GM12878 (cell line): ENCODE measurements at regions not wholly inside any gene's neighbourhood (a gene's known extent, or its start where the extent isn't known, plus 50 kb on each side); places are given as distances from the start of the nearest gene placed in this dataset.

Experiments
- BRCA1 ChIP-seq: IDR thresholded peaks from 2 replicates; pipeline ENCODE4 v1.6.1; 2011; ENCODE audit warnings: low read depth, low read length, improper control_type of control experiment
- CBX3 ChIP-seq: fragments of 200-600 bp; sonication (generic); IDR thresholded peaks from 2 replicates; pipeline ENCODE4 v1.6.1; 2016; ENCODE audit warnings: low read depth, borderline replicate concordance
- CHD2 ChIP-seq: IDR thresholded peaks from 2 replicates; pipeline ENCODE4 v1.6.1; 2011; ENCODE audit warnings: low read depth, low read length, improper control_type of control experiment, borderline replicate concordance
- EED ChIP-seq: sonication (generic); IDR thresholded peaks from 2 replicates; pipeline ENCODE4 v1.6.1; 2016; ENCODE audit warnings: antibody characterized with exemption, low read depth
- ETV6 ChIP-seq, 2 experiments: fragments of 450-650 bp in 1 of 2; IDR thresholded peaks in 1 of 2; conservative IDR thresholded peaks in 1 of 2; 2 replicates each; pipeline ENCODE4 v1.6.1; 2014; ENCODE audit warnings: antibody characterized with exemption in 1 of 2, borderline replicate concordance in 1 of 2, low read depth in 1 of 2, mild to moderate bottlenecking in 1 of 2, moderate library complexity in 1 of 2
- IKZF2 ChIP-seq, 2 experiments: fragments of 450-650 bp; IDR thresholded peaks; 2 replicates each; pipeline ENCODE4 v1.6.1; 2017; ENCODE audit warnings: mild to moderate bottlenecking in 2 of 2, moderate library complexity in 2 of 2
- LARP7 ChIP-seq: fragments of 450-650 bp; IDR thresholded peaks from 2 replicates; pipeline ENCODE4 v1.6.1; 2017; ENCODE audit warnings: mild to moderate bottlenecking
- NFIC ChIP-seq: IDR thresholded peaks from 2 replicates; pipeline ENCODE4 v1.6.1; 2012; ENCODE audit warnings: low read depth, mild to moderate bottlenecking, inconsistent platforms, low read length, moderate library complexity
- NFXL1 ChIP-seq: fragments of 450-650 bp; IDR thresholded peaks from 2 replicates; pipeline ENCODE4 v1.6.1; 2017; ENCODE audit warnings: antibody characterized with exemption, mild to moderate bottlenecking, borderline replicate concordance
- NR2F1 ChIP-seq: fragments of 450-650 bp; conservative IDR thresholded peaks from 2 replicates; pipeline ENCODE4 v1.6.1; 2017; ENCODE audit warnings: mild to moderate bottlenecking
- RAD21 ChIP-seq: IDR thresholded peaks from 2 replicates; pipeline ENCODE4 v1.6.1; 2011; ENCODE audit warnings: mild to moderate bottlenecking, low read depth, low read length, moderate library complexity; ENCODE audit not compliant: insufficient read depth
- RAD51 ChIP-seq: fragments of 450-650 bp; IDR thresholded peaks from 2 replicates; pipeline ENCODE4 v1.6.1; 2016; ENCODE audit warnings: moderate library complexity, mild to moderate bottlenecking, inconsistent platforms
- SIN3A ChIP-seq: IDR thresholded peaks from 2 replicates; pipeline ENCODE4 v1.6.1; 2012; ENCODE audit warnings: low read depth, low read length, improper control_type of control experiment
- TF ChIP-seq, protein P1 (sequence below): fragments of 450-650 bp; IDR thresholded peaks from 2 replicates; pipeline ENCODE4 v1.6.1; 2018; ENCODE audit warnings: borderline replicate concordance, mild to moderate bottlenecking; ENCODE audit not compliant: partially characterized antibody
- TF ChIP-seq, protein P2 (sequence below): fragments of 450-650 bp; IDR thresholded peaks from 2 replicates; pipeline ENCODE4 v1.6.1; 2017; ENCODE audit warnings: antibody characterized with exemption, mild to moderate bottlenecking, moderate library complexity
- TF ChIP-seq, protein P3 (sequence below): fragments of 150-350 bp; IDR thresholded peaks from 2 replicates; pipeline ENCODE4 v1.6.1; 2016; ENCODE audit warnings: low read depth, low read length
- TF ChIP-seq, protein P4 (sequence below): IDR thresholded peaks from 2 replicates; pipeline ENCODE4 v1.6.1; 2011; ENCODE audit warnings: low read depth, mild to moderate bottlenecking, low read length, moderate library complexity, borderline replicate concordance; ENCODE audit errors: extremely low read depth
- TF ChIP-seq, protein P5 (sequence below), 3 experiments: IDR thresholded peaks in 2 of 3; conservative IDR thresholded peaks in 1 of 3; 2 replicates each; pipeline ENCODE4 v1.5.1; 2011; ENCODE audit warnings: low read depth in 3 of 3, low read length in 3 of 3, mild to moderate bottlenecking in 3 of 3, control low read depth in 2 of 3, moderate library complexity in 2 of 3, inconsistent platforms in 1 of 3, mixed read lengths in 1 of 3; ENCODE audit not compliant: control insufficient read depth in 2 of 3, insufficient read depth in 1 of 3; ENCODE audit errors: extremely low read depth in 1 of 3

DNA sequence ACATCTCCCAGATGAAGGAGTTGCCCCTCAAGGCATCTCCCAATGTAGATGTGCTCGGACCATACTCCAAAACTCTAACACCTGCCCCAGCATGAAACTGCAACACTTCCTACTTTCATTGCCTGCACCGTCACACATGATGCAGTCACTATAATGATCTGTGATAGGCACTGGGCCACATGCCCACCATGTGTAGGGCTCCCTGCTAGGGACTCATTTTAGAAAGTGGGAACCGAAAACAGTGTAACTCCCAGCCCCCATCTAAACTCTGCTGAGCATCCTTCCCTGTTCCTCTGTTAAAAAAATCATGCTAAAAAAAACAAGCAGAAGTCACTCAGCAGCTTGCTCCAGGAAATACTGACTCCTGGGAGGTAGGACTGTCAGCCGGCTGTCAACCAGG, 496.1 kb upstream of the RAB6C start (continued):
- TF ChIP-seq, protein P1, sequence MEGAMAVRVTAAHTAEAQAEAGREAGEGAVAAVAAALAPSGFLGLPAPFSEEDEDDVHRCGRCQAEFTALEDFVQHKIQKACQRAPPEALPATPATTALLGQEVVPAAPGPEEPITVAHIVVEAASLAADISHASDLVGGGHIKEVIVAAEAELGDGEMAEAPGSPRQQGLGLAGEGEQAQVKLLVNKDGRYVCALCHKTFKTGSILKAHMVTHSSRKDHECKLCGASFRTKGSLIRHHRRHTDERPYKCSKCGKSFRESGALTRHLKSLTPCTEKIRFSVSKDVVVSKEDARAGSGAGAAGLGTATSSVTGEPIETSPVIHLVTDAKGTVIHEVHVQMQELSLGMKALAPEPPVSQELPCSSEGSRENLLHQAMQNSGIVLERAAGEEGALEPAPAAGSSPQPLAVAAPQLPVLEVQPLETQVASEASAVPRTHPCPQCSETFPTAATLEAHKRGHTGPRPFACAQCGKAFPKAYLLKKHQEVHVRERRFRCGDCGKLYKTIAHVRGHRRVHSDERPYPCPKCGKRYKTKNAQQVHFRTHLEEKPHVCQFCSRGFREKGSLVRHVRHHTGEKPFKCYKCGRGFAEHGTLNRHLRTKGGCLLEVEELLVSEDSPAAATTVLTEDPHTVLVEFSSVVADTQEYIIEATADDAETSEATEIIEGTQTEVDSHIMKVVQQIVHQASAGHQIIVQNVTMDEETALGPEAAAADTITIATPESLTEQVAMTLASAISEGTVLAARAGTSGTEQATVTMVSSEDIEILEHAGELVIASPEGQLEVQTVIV = no peak
- TF ChIP-seq, protein P2, sequence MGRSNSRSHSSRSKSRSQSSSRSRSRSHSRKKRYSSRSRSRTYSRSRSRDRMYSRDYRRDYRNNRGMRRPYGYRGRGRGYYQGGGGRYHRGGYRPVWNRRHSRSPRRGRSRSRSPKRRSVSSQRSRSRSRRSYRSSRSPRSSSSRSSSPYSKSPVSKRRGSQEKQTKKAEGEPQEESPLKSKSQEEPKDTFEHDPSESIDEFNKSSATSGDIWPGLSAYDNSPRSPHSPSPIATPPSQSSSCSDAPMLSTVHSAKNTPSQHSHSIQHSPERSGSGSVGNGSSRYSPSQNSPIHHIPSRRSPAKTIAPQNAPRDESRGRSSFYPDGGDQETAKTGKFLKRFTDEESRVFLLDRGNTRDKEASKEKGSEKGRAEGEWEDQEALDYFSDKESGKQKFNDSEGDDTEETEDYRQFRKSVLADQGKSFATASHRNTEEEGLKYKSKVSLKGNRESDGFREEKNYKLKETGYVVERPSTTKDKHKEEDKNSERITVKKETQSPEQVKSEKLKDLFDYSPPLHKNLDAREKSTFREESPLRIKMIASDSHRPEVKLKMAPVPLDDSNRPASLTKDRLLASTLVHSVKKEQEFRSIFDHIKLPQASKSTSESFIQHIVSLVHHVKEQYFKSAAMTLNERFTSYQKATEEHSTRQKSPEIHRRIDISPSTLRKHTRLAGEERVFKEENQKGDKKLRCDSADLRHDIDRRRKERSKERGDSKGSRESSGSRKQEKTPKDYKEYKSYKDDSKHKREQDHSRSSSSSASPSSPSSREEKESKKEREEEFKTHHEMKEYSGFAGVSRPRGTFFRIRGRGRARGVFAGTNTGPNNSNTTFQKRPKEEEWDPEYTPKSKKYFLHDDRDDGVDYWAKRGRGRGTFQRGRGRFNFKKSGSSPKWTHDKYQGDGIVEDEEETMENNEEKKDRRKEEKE = no peak
- no peak for TF ChIP-seq LARP7
- no peak for TF ChIP-seq RAD21
- TF ChIP-seq IKZF2 (IDR thresholded peaks at IDR 0.05) = peak in 1 of 2 experiments; percentile 44; a peak in 1 of 4 replicates
- TF ChIP-seq, protein P3, sequence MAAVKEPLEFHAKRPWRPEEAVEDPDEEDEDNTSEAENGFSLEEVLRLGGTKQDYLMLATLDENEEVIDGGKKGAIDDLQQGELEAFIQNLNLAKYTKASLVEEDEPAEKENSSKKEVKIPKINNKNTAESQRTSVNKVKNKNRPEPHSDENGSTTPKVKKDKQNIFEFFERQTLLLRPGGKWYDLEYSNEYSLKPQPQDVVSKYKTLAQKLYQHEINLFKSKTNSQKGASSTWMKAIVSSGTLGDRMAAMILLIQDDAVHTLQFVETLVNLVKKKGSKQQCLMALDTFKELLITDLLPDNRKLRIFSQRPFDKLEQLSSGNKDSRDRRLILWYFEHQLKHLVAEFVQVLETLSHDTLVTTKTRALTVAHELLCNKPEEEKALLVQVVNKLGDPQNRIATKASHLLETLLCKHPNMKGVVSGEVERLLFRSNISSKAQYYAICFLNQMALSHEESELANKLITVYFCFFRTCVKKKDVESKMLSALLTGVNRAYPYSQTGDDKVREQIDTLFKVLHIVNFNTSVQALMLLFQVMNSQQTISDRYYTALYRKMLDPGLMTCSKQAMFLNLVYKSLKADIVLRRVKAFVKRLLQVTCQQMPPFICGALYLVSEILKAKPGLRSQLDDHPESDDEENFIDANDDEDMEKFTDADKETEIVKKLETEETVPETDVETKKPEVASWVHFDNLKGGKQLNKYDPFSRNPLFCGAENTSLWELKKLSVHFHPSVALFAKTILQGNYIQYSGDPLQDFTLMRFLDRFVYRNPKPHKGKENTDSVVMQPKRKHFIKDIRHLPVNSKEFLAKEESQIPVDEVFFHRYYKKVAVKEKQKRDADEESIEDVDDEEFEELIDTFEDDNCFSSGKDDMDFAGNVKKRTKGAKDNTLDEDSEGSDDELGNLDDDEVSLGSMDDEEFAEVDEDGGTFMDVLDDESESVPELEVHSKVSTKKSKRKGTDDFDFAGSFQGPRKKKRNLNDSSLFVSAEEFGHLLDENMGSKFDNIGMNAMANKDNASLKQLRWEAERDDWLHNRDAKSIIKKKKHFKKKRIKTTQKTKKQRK = no peak
- TF ChIP-seq, protein P4, sequence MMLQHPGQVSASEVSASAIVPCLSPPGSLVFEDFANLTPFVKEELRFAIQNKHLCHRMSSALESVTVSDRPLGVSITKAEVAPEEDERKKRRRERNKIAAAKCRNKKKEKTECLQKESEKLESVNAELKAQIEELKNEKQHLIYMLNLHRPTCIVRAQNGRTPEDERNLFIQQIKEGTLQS = no peak
- TF ChIP-seq NFIC = no peak
- no peak for TF ChIP-seq CBX3
- no peak for TF ChIP-seq ETV6 (conservative IDR thresholded peaks at IDR 0.05 in 1 of 2, IDR thresholded peaks at IDR 0.05 in 1 of 2; ENCODE audit: borderline replicate concordance in 1 of 2, low read depth in 1 of 2)
- 0 out of 2 replicates have a peak, but pooled peaks have one; percentile 20 for TF ChIP-seq CHD2
- TF ChIP-seq, protein P5, sequence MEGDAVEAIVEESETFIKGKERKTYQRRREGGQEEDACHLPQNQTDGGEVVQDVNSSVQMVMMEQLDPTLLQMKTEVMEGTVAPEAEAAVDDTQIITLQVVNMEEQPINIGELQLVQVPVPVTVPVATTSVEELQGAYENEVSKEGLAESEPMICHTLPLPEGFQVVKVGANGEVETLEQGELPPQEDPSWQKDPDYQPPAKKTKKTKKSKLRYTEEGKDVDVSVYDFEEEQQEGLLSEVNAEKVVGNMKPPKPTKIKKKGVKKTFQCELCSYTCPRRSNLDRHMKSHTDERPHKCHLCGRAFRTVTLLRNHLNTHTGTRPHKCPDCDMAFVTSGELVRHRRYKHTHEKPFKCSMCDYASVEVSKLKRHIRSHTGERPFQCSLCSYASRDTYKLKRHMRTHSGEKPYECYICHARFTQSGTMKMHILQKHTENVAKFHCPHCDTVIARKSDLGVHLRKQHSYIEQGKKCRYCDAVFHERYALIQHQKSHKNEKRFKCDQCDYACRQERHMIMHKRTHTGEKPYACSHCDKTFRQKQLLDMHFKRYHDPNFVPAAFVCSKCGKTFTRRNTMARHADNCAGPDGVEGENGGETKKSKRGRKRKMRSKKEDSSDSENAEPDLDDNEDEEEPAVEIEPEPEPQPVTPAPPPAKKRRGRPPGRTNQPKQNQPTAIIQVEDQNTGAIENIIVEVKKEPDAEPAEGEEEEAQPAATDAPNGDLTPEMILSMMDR (IDR thresholded peaks at IDR 0.05 in 2 of 3, conservative IDR thresholded peaks at IDR 0.05 in 1 of 3; ENCODE audit: control insufficient read depth in 2 of 3, extremely low read depth in 1 of 3, insufficient read depth in 1 of 3, low read depth in 3 of 3, low read length in 3 of 3) = no peak
- TF ChIP-seq EED = peak; percentile 22; the same call in 1 of the 2 replicates
- no peak for TF ChIP-seq BRCA1
- no peak for TF ChIP-seq NR2F1
- no peak for TF ChIP-seq SIN3A
- peak; percentile 56; the same call in 1 of the 2 replicates for TF ChIP-seq RAD51
- TF ChIP-seq NFXL1 = no peak
